BE2C (cell line): ENCODE measurements at regions not wholly inside any gene's neighbourhood (a gene's known extent, or its start where the extent isn't known, plus 50 kb on each side); places are given as distances from the start of the nearest gene placed in this dataset.
"Not testable (repeated sequence)": the region's sequence is repeated elsewhere in the genome, so short reads cannot be mapped to it uniquely, and the experiment has no call there.

Experiments used
- DNase-seq: peaks from one replicate; pipeline ENCODE4 v3.0.0-alpha.2; 2020
- H3K27me3 ChIP-seq: fragments of 250-450 bp; sonication (Bioruptor Pico); 2 replicates; pipeline ENCODE4 v1.5.1; 2020; ENCODE audit warnings: mild to moderate bottlenecking
- H3K36me3 ChIP-seq: fragments of 250-450 bp; sonication (Bioruptor Pico); 2 replicates; pipeline ENCODE4 v1.5.1; 2020; ENCODE audit warnings: mild to moderate bottlenecking
- H3K4me1 ChIP-seq: fragments of 250-450 bp; sonication (Bioruptor Pico); 2 replicates; pipeline ENCODE4 v1.5.1; 2020
- H3K4me3 ChIP-seq: 2 replicates; pipeline ENCODE4 v1.5.1; 2011; ENCODE audit warnings: low read depth, low read length
- H3K9me3 ChIP-seq: fragments of 250-450 bp; sonication (Bioruptor Pico); 2 replicates; pipeline ENCODE4 v1.5.1; 2020
- CTCF ChIP-seq: IDR thresholded peaks from 2 replicates; pipeline ENCODE4 v1.5.1; 2012; ENCODE audit warnings: mild to moderate bottlenecking, low read depth, low read length

DNA sequence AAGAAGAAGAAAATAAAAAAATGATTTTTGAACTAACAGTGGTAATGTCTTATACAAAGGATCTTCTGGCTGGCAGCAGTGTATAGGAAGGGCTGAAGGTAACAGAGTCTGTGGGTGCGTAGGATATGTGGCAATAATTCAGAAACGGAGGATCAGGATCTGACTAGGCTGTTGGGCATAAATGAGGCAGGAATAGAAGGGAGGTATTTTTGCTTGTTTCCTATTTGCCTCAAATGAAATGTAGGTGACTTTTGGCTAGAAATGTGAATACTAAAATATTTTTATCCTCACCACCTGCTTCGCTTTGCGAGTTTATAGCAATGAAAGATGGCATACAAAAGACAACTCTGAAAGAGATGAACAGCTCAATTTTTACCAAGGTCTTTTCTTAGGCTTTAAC lies 1086.1 kb upstream of the CELF4 start:
- TF ChIP-seq CTCF: no peak
- Histone ChIP-seq H3K4me1 (no peaks in the 10 kb centered on the region), H3K36me3 (no peaks in the 10 kb centered on the region), H3K27me3 (no peaks in the 10 kb centered on the region), H3K4me3 (no peak overlapping the region), H3K9me3 (no peaks in the 10 kb centered on the region)
- no peak for DNase-seq

DNA sequence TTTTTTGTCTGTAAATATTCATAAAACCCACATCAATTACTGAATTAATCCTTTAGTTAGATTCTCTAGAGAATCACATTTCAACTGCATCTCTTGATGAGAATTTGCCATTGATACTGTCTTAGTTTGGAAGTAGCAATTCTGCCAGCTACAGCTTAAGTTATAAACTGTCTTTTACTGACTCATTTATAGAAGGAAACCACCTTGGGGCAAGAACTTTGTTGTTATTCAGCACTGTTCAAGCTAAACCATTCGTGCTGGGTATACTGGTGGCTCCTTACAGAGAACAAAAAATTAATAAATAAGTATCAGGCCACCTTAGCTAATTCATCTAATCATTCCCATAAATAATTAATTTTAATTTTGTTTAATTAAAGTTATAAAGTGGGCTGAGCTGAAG lies 1082.6 kb upstream of the CELF4 start:
- Histone ChIP-seq H3K4me3 (no peak overlapping the region), H3K4me1 (no peaks in the 10 kb centered on the region), H3K27me3 (no peaks in the 10 kb centered on the region), H3K9me3 (no peaks in the 10 kb centered on the region), H3K36me3 (no peaks in the 10 kb centered on the region)
- no peak for DNase-seq
- TF ChIP-seq CTCF: no peak

DNA sequence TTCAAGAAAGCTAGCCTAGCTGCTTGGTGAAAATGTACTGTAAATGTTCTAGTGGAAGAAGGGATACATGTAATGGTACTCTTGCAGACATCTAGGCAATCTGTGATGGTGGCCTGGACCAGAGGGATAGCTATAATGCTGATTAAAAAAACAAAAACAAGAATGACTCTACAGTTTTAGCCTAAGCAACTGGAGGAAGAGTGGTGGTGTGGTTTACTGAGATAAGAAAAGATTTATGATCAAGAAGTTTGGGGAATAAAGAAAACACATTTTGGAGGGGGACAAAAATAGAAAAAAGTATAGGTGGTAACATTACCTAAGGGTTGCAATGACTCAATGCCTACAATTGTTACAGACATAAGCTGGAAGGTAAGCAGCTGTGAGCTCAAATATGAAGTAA lies 1080.7 kb upstream of the CELF4 start:
- DNase-seq: no peak
- TF ChIP-seq CTCF: no peak
- Histone ChIP-seq H3K36me3 (no peaks in the 10 kb centered on the region), H3K4me1 (no peaks in the 10 kb centered on the region), H3K27me3 (no peaks in the 10 kb centered on the region), H3K9me3 (no peaks in the 10 kb centered on the region), H3K4me3 (no peak overlapping the region)

- DNase-seq: no peak
- Histone ChIP-seq H3K36me3 (no peaks in the 10 kb centered on the region), H3K9me3 (no peaks in the 10 kb centered on the region), H3K4me1 (no peaks in the 10 kb centered on the region), H3K27me3 (no peaks in the 10 kb centered on the region), H3K4me3 (no peak overlapping the region)
- no peak for TF ChIP-seq CTCF
Observed at GRCh38 chr18:38644875-38645641, 1079.5 kb upstream of the CELF4 start.

GRCh38 chr18:38642711-38643110 lies 1077.1 kb upstream of the CELF4 start:
- H3K9me3 ChIP-seq: no peaks in the 10 kb centered on the region
- H3K36me3 ChIP-seq: no peaks in the 10 kb centered on the region
- no peak overlapping the region for H3K4me3 ChIP-seq
- H3K27me3 ChIP-seq: no peaks in the 10 kb centered on the region
- no peak for DNase-seq
- H3K4me1 ChIP-seq: no peaks in the 10 kb centered on the region
- no peak for TF ChIP-seq CTCF

- not testable (repeated sequence) for H3K4me3 ChIP-seq
Observed at GRCh38 chr18:38639700-38640099, 1074.1 kb upstream of the CELF4 start.

More at GRCh38 chr18:38639700-38640099, 1074.1 kb upstream of the CELF4 start:
- H3K4me1 ChIP-seq, H3K27me3 ChIP-seq, DNase-seq, H3K36me3 ChIP-seq, H3K9me3 ChIP-seq: not testable (repeated sequence)
